ENCODE measurements at regions not wholly inside any gene's neighbourhood (a gene's known extent, or its start where the extent isn't known, plus 50 kb on each side); places are given as distances from the start of the nearest gene placed in this dataset.

GRCh38 chr15:72964135-72964534 is 88.1 kb upstream of the NEO1 start:
- no TSS peak for BruUV-seq (replicated peaks)
- H3K27ac ChIP-seq (ENCODE audit: low read depth, low read length, poor library complexity, severe bottlenecking): no peak overlapping the region
- no peaks in the 10 kb centered on the region for H3K36me3 ChIP-seq (ENCODE audit: insufficient read depth, low read length)
- ChIA-PET POLR2A (interaction anchor here (0.5 to 0.6 kb wide), 2 partner anchors 10 to 15 kb away, joined by 3 read pairs; no protein-coding TSS in a partner anchor), CTCF (ENCODE audit: unreplicated experiment) (no interaction called here)
- no peaks in the 10 kb centered on the region for H3K4me1 ChIP-seq (ENCODE audit: insufficient read depth, low read length, poor library complexity, severe bottlenecking)
- no peak overlapping the region for H2AFZ ChIP-seq (ENCODE audit: low read length)
- H3K4me2 ChIP-seq (ENCODE audit: low read length): no peak overlapping the region
- no peaks in the 10 kb centered on the region for H4K20me1 ChIP-seq (ENCODE audit: insufficient read depth, low read length)
- no peaks in the 10 kb centered on the region for H3K9me2 ChIP-seq (ENCODE audit: insufficient read depth, low read length)
- H3K9me3 ChIP-seq (ENCODE audit: low read length): no peaks in the 10 kb centered on the region
- TF ChIP-seq EZH2phosphoT487 (IDR thresholded peaks at IDR 0.05; ENCODE audit: borderline replicate concordance, low read depth, low read length) (no peak), CTCF (conservative IDR thresholded peaks at IDR 0.05; ENCODE audit: low read length) (no peak)
- H3K4me3 ChIP-seq (ENCODE audit: low read depth, low read length, poor library complexity, severe bottlenecking): no peak overlapping the region
- no peaks in the 10 kb centered on the region for H3K79me2 ChIP-seq (ENCODE audit: insufficient read depth, low read depth, low read length)
- intact Hi-C loops (cut with micrococcal nuclease; ENCODE audit: unreplicated experiment): no loop called here
- DNase-seq (ENCODE audit: low spot score): no peak

GRCh38 chr15:72962054-72962702 is 90.1 kb upstream of the NEO1 start:
- ChIA-PET POLR2A (interaction anchor here (0.6 kb wide), 1 partner anchor 19 kb away, joined by 3 read pairs; no protein-coding TSS in a partner anchor), CTCF (ENCODE audit: unreplicated experiment) (no interaction called here)
- H3K4me3 ChIP-seq (ENCODE audit: low read depth, low read length, poor library complexity, severe bottlenecking): no peak overlapping the region
- H4K20me1 ChIP-seq (ENCODE audit: insufficient read depth, low read length): no peaks in the 10 kb centered on the region
- H2AFZ ChIP-seq (ENCODE audit: low read length): no peak overlapping the region
- no peak overlapping the region for H3K4me2 ChIP-seq (ENCODE audit: low read length)
- H3K79me2 ChIP-seq (ENCODE audit: insufficient read depth, low read depth, low read length): no peaks in the 10 kb centered on the region
- no TSS peak for BruUV-seq (replicated peaks)
- intact Hi-C loops (cut with micrococcal nuclease; ENCODE audit: unreplicated experiment): no loop called here
- no peaks in the 10 kb centered on the region for H3K9me3 ChIP-seq (ENCODE audit: low read length)
- DNase-seq (ENCODE audit: low spot score): no peak
- H3K36me3 ChIP-seq (ENCODE audit: insufficient read depth, low read length): no peaks in the 10 kb centered on the region
- no peaks in the 10 kb centered on the region for H3K4me1 ChIP-seq (ENCODE audit: insufficient read depth, low read length, poor library complexity, severe bottlenecking)
- H3K9me2 ChIP-seq (ENCODE audit: insufficient read depth, low read length): no peaks in the 10 kb centered on the region
- TF ChIP-seq CTCF (conservative IDR thresholded peaks at IDR 0.05; ENCODE audit: low read length) (no peak), EZH2phosphoT487 (IDR thresholded peaks at IDR 0.05; ENCODE audit: borderline replicate concordance, low read depth, low read length) (no peak)
- H3K27ac ChIP-seq (ENCODE audit: low read depth, low read length, poor library complexity, severe bottlenecking): no peak overlapping the region

- H3K27ac ChIP-seq (ENCODE audit: low read depth, low read length, poor library complexity, severe bottlenecking): no peak overlapping the region
- no peak overlapping the region for H2AFZ ChIP-seq (ENCODE audit: low read length)
- H3K4me3 ChIP-seq (ENCODE audit: low read depth, low read length, poor library complexity, severe bottlenecking): no peak overlapping the region
- no peaks in the 10 kb centered on the region for H3K36me3 ChIP-seq (ENCODE audit: insufficient read depth, low read length)
- no peak overlapping the region for H3K4me2 ChIP-seq (ENCODE audit: low read length)
- H4K20me1 ChIP-seq (ENCODE audit: insufficient read depth, low read length): no peaks in the 10 kb centered on the region
- no peak for DNase-seq (ENCODE audit: low spot score)
- no peaks in the 10 kb centered on the region for H3K9me2 ChIP-seq (ENCODE audit: insufficient read depth, low read length)
- H3K79me2 ChIP-seq (ENCODE audit: insufficient read depth, low read depth, low read length): no peaks in the 10 kb centered on the region
- intact Hi-C loops (cut with micrococcal nuclease; ENCODE audit: unreplicated experiment): no loop called here
- POLR2A ChIA-PET: interaction anchor here (0.6 kb wide), 1 partner anchor 20 kb away, joined by 3 read pairs; no protein-coding TSS in a partner anchor
- H3K4me1 ChIP-seq (ENCODE audit: insufficient read depth, low read length, poor library complexity, severe bottlenecking): no peaks in the 10 kb centered on the region
- no TSS peak for BruUV-seq (replicated peaks)
- TF ChIP-seq EZH2phosphoT487 (IDR thresholded peaks at IDR 0.05; ENCODE audit: borderline replicate concordance, low read depth, low read length): no peak
- TF ChIP-seq CTCF (conservative IDR thresholded peaks at IDR 0.05; ENCODE audit: low read length): no peak
- CTCF ChIA-PET (ENCODE audit: unreplicated experiment): no interaction called here
- no peaks in the 10 kb centered on the region for H3K9me3 ChIP-seq (ENCODE audit: low read length)
Observed at GRCh38 chr15:72961346-72961745, 90.9 kb upstream of the NEO1 start.
